Common myeloid progenitor, CD34-positive (primary cell): ENCODE measurements at regions not wholly inside any gene's neighbourhood (a gene's known extent, or its start where the extent isn't known, plus 50 kb on each side); places are given as distances from the start of the nearest gene placed in this dataset.

Experiments
- CTCF ChIA-PET: fragments of 350-600 bp; sonication (Branson Sonifier 250); formaldehyde crosslinking; loops from one replicate; lab custom pipeline; 2021; ENCODE audit warnings: antibody characterized with exemption; lab: Charles Lee
- POLR2A ChIA-PET: fragments of 350-600 bp; sonication (Branson Sonifier 250); formaldehyde crosslinking; loops from one replicate; lab custom pipeline; 2021; ENCODE audit warnings: antibody characterized with exemption; lab: Charles Lee
- DNase-seq, 3 donors: peaks; one replicate each; pipeline versions ENCODE4 v3.0.0 to v3.0.0-alpha.2; 2013
- H3K27ac ChIP-seq, 2 experiments: 1 replicate in 1 of 2; 2 replicates in 1 of 2; pipeline ENCODE4 v1.7.0; 2013; ENCODE audit warnings: inconsistent platforms in 2 of 2, low read length in 2 of 2, mild to moderate bottlenecking in 2 of 2, low read depth in 1 of 2, moderate library complexity in 1 of 2; ENCODE audit not compliant: severe bottlenecking in 2 of 2, insufficient read depth in 1 of 2, poor library complexity in 1 of 2
- H3K27me3 ChIP-seq, 5 experiments: replicated peaks in 2 of 5; 1 replicate in 3 of 5; 2 replicates in 2 of 5; pipeline versions ENCODE4 v1.6.1 to v1.7.0; 2013; ENCODE audit warnings: low read length in 4 of 5, mild to moderate bottlenecking in 2 of 5, moderate library complexity in 2 of 5, inconsistent platforms in 1 of 5; ENCODE audit not compliant: insufficient read depth in 5 of 5, control insufficient read depth in 4 of 5
- H3K36me3 ChIP-seq, 4 experiments: 1 replicate in 2 of 4; 2 replicates in 2 of 4; pipeline versions ENCODE4 v1.6.1 to v1.7.0; 2013; ENCODE audit warnings: low read length in 3 of 4, control low read depth in 1 of 4, mild to moderate bottlenecking in 1 of 4; ENCODE audit not compliant: control insufficient read depth in 4 of 4, insufficient read depth in 4 of 4
- H3K4me1 ChIP-seq, 4 experiments: 1 replicate in 3 of 4; 2 replicates in 1 of 4; pipeline versions ENCODE4 v1.6.1 to v1.7.1; 2013; ENCODE audit warnings: low read length in 3 of 4, mild to moderate bottlenecking in 3 of 4, control low read depth in 1 of 4, inconsistent platforms in 1 of 4, moderate library complexity in 1 of 4; ENCODE audit not compliant: control insufficient read depth in 4 of 4, insufficient read depth in 4 of 4; ENCODE audit errors: control extremely low read depth in 1 of 4
- H3K4me3 ChIP-seq, 7 experiments: 1 replicate in 4 of 7; 2 replicates in 3 of 7; pipeline versions ENCODE4 v1.5.1 to v1.7.0; 2013; ENCODE audit warnings: mild to moderate bottlenecking in 7 of 7, low read length in 6 of 7, moderate library complexity in 6 of 7, inconsistent platforms in 2 of 7, low read depth in 2 of 7, control low read depth in 1 of 7; ENCODE audit not compliant: insufficient read depth in 4 of 7, control insufficient read depth in 1 of 7; ENCODE audit errors: extremely low read depth in 1 of 7
- H3K9me3 ChIP-seq, 5 experiments: 1 replicate in 4 of 5; 2 replicates in 1 of 5; pipeline versions ENCODE4 v1.6.1 to v1.7.1; 2013; ENCODE audit warnings: low read length in 4 of 5, mild to moderate bottlenecking in 2 of 5, inconsistent platforms in 1 of 5, low read depth in 1 of 5, moderate library complexity in 1 of 5; ENCODE audit not compliant: control insufficient read depth in 4 of 5, insufficient read depth in 2 of 5; ENCODE audit errors: control extremely low read depth in 1 of 5
- WGBS: methylation state at CpG from one replicate; pipeline ENCODE4 v1.1.5; 2013; ENCODE audit not compliant: insufficient coverage; 5-methylcytosine and 5-hydroxymethylcytosine counted together

- no peak for DNase-seq
Measured at GRCh38 chr2:20563833-20564232, 87.1 kb downstream of the HS1BP3 start.

DNA sequence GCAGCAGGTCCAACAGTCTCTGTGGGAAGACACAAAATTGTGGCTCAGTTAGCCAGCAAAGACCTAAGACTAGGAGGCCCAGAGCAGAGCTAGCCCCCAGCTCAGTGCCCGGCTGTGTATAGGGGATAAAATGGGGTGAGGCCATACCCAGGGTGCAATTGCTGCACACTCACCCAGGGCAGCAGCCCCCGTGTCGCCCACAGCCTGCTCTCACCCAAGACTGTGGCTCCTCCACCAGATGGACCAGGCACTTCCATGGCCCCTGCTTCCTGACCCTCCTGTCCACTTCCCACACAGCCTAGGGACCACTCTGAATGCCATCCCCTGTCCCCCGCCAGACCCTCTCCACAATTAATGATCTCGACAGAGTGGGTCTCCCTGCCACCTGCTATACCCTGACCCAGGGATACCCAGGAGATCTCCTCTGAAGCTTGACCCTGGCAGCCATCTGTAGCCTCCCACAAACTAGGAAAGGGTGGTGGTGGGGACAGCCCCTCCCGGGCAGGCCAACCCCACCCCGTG is 85.7 kb downstream of the HS1BP3 start:
- no peaks in the 10 kb centered on the region for H3K9me3 ChIP-seq
- no peak for DNase-seq
- CTCF ChIA-PET = no interaction called here
- H3K4me1 ChIP-seq = no peaks in the 10 kb centered on the region
- POLR2A ChIA-PET = no interaction called here
- peaks cover 0 to 3% (median 0%) of the 10 kb centered on the region in 5 experiments for H3K27me3 ChIP-seq
- WGBS = 89% methylated on average over 6 of the region's 7 CpGs
- H3K4me3 ChIP-seq = no peak overlapping the region
- H3K36me3 ChIP-seq = no peaks in the 10 kb centered on the region
- no peak overlapping the region for H3K27ac ChIP-seq

More at GRCh38 chr2:20563833-20564232, 87.1 kb downstream of the HS1BP3 start:
- WGBS = 98% methylated on average over 5 of the region's 5 CpGs
- POLR2A ChIA-PET = no interaction called here
- Histone ChIP-seq H3K36me3 (no peaks in the 10 kb centered on the region), H3K4me1 (no peaks in the 10 kb centered on the region), H3K27ac (no peak overlapping the region), H3K4me3 (no peak overlapping the region), H3K27me3 (peaks cover 0 to 3% (median 0%) of the 10 kb centered on the region in 5 experiments), H3K9me3 (no peaks in the 10 kb centered on the region)
- CTCF ChIA-PET = interaction anchor here (1.1 kb wide), 1 partner anchor 8 kb away, joined by 3 read pairs; no protein-coding TSS in a partner anchor

DNA sequence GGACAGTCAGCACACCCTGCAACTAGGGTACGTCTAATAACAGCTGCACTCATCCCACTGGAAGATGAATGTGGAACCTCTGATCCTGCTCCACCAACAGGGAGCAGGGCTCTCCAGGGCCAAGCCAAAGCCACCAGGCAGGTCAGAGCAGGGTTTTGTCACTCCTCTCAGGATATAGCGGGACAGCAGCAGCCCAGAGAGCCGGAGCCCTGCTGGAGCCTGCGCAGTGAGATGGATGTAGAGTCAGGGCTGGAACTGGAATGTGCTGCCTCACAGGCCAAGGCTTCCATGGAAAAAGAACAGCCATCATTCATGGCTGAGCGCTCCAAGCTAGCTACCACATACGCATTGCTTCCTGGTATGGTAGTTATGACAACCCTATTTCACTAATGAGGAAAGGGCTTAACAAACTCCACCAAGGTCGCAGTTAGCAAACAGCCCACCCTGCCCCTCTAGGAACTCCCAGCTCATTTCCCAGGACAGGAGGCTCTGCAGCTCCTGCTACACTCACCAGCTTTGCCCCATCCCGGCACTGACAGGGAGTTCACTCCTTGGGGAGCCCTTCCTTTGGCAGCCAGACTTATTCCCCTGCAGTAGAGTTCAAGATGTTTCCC is 85.2 kb downstream of the HS1BP3 start:
- DNase-seq = no peak
- ChIA-PET CTCF (interaction anchor here (1.1 kb wide), 1 partner anchor 96 kb away, joined by 3 read pairs; no protein-coding TSS in a partner anchor), POLR2A (no interaction called here)
- no peaks in the 10 kb centered on the region for H3K9me3 ChIP-seq
- peaks cover 0 to 3% (median 0%) of the 10 kb centered on the region in 5 experiments for H3K27me3 ChIP-seq
- no peak overlapping the region for H3K27ac ChIP-seq
- no peak overlapping the region for H3K4me3 ChIP-seq
- H3K36me3 ChIP-seq = no peaks in the 10 kb centered on the region
- no peaks in the 10 kb centered on the region for H3K4me1 ChIP-seq
- 94% methylated on average over 8 of the region's 8 CpGs for WGBS

GRCh38 chr2:20566331-20566730 is 84.6 kb downstream of the HS1BP3 start:
- peaks cover 0 to 3% (median 0%) of the 10 kb centered on the region in 5 experiments for H3K27me3 ChIP-seq
- H3K4me3 ChIP-seq = no peak overlapping the region
- no peaks in the 10 kb centered on the region for H3K9me3 ChIP-seq
- H3K27ac ChIP-seq = no peak overlapping the region
- CTCF ChIA-PET = interaction anchor here (1.1 kb wide), 1 partner anchor 95 kb away, joined by 3 read pairs; no protein-coding TSS in a partner anchor
- POLR2A ChIA-PET = no interaction called here
- no peaks in the 10 kb centered on the region for H3K4me1 ChIP-seq
- DNase-seq = no peak
- H3K36me3 ChIP-seq = no peaks in the 10 kb centered on the region
- 100% methylated on average over 2 of the region's 4 CpGs for WGBS

DNA sequence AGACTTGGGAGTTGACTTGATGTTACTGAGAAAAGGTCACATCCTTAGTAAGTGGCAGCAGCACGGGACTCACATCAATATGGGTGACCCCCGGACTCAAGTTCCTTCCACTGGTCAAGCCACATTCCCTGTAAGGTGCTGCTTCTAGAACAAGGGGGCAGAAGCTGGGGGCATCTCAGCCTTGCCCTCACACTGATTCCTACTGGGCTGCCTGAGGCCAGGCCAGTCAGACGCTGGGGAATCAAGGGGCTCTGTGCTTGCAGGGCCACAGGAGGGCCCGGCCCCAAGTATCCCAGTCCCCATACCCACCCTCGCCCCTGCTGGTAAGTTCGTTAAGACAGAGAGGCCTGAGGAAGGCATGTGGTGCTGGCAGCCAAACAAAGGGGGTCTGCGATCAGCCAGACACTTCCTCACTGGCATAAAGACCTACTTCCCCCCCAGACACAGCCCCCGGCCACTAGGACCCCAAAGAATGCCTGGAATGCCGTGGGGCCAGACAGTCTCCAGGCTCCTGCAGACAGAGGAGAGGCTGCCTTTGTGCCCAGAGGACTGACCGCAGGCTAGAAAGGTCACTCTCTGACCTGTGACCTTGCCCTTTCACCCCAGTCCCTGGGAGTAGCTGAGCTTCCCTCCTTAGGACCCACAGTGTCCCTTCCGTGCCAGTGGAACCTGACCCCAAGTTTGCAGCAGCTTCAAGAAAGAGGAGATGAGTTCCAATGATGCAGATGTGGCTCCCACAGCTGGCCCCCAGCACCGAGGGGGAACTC is 83.6 kb downstream of the HS1BP3 start:
- ChIA-PET CTCF (interaction anchor here (1.1 kb wide), 1 partner anchor 94 kb away, joined by 3 read pairs; no protein-coding TSS in a partner anchor), POLR2A (no interaction called here)
- Histone ChIP-seq H3K4me1 (no peaks in the 10 kb centered on the region), H3K36me3 (no peaks in the 10 kb centered on the region), H3K27me3 (peaks cover 0 to 3% (median 0%) of the 10 kb centered on the region in 5 experiments), H3K4me3 (no peak overlapping the region), H3K9me3 (no peaks in the 10 kb centered on the region), H3K27ac (no peak overlapping the region)
- DNase-seq = no peak
- WGBS = 100% methylated on average over 6 of the region's 12 CpGs
